Astrocyte (in vitro differentiated cells and primary cell): ENCODE measurements at regions not wholly inside any gene's neighbourhood (a gene's known extent, or its start where the extent isn't known, plus 50 kb on each side); places are given as distances from the start of the nearest gene placed in this dataset.

ENCODE experiments used
- EZH2 ChIP-seq: IDR thresholded peaks from 2 replicates; pipeline ENCODE4 v1.6.1; 2012; ENCODE audit warnings: mild to moderate bottlenecking, low read length, inconsistent platforms; ENCODE audit not compliant: insufficient read depth
- TF ChIP-seq, protein P1 (sequence below): IDR thresholded peaks from 2 replicates; pipeline ENCODE4 v1.5.1; 2011; ENCODE audit warnings: low read depth, mild to moderate bottlenecking, inconsistent platforms, low read length, moderate library complexity; ENCODE audit not compliant: insufficient read depth

DNA sequence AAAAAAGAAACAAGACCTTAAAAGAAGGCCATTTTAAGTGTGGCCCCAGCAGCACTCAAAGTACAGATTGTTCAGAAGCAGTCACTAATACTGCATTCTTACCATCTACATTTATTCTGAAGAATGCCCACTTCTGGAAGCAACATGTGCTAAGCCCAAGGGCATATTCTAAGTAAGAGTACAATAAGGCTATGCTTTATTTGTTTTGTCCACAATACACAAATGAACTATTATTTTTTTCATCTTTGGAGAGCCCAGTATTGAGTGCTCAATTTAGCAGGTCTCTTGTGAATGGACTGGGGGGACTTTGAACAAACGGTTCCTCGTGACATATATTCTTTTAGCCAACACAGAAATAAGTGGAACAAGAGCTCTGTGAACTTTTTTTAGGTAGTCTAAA, 191.4 kb upstream of the CHORDC1 start:
- TF ChIP-seq, protein P1, sequence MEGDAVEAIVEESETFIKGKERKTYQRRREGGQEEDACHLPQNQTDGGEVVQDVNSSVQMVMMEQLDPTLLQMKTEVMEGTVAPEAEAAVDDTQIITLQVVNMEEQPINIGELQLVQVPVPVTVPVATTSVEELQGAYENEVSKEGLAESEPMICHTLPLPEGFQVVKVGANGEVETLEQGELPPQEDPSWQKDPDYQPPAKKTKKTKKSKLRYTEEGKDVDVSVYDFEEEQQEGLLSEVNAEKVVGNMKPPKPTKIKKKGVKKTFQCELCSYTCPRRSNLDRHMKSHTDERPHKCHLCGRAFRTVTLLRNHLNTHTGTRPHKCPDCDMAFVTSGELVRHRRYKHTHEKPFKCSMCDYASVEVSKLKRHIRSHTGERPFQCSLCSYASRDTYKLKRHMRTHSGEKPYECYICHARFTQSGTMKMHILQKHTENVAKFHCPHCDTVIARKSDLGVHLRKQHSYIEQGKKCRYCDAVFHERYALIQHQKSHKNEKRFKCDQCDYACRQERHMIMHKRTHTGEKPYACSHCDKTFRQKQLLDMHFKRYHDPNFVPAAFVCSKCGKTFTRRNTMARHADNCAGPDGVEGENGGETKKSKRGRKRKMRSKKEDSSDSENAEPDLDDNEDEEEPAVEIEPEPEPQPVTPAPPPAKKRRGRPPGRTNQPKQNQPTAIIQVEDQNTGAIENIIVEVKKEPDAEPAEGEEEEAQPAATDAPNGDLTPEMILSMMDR: no peak
- no peak for TF ChIP-seq EZH2
